ENCODE measurements at regions not wholly inside any gene's neighbourhood (a gene's known extent, or its start where the extent isn't known, plus 50 kb on each side); places are given as distances from the start of the nearest gene placed in this dataset.

DNA sequence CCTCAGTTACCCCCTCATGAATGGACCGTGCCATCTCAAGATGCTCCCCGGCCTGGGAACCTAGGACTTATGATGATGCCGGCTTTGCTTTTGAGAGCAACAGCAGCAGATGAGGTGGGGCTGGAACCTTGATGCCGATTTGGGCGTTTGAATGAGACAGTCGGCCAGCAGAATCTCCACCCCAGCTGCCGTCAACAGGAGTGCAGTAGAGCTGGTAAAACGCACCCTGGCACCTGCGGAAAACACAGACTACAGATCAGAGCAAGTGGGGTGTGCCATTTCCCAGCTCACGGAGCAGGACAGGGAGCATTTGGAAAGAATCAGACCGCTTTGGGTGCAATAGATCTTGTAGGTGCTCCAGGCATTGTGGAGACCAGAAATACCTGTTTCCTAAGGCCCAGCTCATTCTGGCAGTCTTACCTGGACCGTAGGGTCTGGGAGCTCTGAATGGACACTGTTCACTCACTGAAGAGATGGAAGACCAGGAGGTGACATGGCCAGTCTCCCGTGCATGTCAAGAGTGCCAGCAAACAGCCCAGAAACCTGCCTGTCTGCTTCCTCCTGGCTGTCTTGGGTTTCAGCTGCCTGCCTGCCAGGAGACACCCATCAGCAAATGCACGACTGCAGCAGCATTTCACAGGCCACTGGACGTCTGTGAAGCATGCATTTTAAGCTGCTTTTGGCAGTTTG, 317.7 kb upstream of the IRX4 start:
- TF ChIP-seq, protein P1, sequence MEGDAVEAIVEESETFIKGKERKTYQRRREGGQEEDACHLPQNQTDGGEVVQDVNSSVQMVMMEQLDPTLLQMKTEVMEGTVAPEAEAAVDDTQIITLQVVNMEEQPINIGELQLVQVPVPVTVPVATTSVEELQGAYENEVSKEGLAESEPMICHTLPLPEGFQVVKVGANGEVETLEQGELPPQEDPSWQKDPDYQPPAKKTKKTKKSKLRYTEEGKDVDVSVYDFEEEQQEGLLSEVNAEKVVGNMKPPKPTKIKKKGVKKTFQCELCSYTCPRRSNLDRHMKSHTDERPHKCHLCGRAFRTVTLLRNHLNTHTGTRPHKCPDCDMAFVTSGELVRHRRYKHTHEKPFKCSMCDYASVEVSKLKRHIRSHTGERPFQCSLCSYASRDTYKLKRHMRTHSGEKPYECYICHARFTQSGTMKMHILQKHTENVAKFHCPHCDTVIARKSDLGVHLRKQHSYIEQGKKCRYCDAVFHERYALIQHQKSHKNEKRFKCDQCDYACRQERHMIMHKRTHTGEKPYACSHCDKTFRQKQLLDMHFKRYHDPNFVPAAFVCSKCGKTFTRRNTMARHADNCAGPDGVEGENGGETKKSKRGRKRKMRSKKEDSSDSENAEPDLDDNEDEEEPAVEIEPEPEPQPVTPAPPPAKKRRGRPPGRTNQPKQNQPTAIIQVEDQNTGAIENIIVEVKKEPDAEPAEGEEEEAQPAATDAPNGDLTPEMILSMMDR (IDR thresholded peaks at IDR 0.05) = no peak
- DNase-seq (ENCODE audit: low spot score) = peak; percentile 36
- H3K4me3 ChIP-seq = no peak overlapping the region
- no peak overlapping the region for H3K27ac ChIP-seq

DNA sequence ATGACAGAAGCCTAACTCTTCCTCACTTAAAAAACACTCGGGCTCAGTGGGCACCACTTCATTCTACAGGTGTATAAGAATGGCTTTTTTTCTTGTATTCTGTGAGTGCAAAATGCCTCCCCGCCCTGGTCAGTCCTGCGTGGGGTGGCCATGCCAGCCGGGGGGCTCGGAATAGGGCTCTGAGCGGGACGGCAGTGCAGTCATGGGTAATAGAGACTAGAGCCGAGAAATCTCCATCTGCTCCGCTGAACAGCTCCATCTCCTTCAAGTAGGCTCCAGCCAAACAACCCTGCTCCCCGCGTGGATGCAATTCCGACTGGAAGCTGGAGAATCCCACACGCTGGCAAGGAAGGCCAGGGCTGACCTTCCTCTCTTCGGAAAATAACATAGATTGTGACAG, 317.0 kb upstream of the IRX4 start:
- no peak overlapping the region for H3K27ac ChIP-seq
- TF ChIP-seq, protein P1 (IDR thresholded peaks at IDR 0.05) = no peak
- DNase-seq (ENCODE audit: low spot score) = peak; percentile 38
- no peak overlapping the region for H3K4me3 ChIP-seq

DNA sequence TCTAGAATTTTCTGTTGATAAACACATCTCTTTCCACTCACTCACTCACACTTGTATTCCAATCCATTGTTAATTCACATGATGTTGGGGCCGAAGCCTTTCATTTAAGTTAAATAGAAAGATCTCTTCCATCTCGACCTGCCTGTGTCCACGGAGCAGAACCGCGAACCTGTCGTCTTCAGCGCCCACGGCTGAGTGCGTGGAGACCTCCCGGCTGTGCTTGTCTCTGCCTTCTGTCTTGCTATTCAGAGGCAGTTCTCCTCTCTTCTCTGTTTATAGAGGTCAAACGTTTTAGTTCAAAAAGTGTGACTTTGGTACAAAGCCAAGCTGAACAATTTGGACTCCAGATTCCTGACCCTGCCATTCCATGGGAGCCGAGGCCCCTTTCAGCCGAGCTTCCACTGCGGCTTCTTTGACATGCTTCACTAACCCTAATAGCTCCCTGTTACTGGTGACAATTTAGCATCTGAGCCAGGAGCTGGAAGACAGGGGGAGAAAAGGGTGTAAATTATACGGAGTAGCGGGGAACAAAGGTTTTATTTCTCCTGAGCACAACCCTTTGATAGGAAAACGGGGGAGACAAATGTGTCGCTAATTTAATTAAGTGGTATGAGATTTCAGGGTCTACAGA, 314.4 kb upstream of the IRX4 start:
- TF ChIP-seq, protein P1 (IDR thresholded peaks at IDR 0.05) = no peak
- H3K4me3 ChIP-seq = no peak overlapping the region
- DNase-seq (ENCODE audit: low spot score) = peak; percentile 38
- no peak overlapping the region for H3K27ac ChIP-seq

GRCh38 chr5:2196416-2196815, 313.7 kb upstream of the IRX4 start:
- DNase-seq (ENCODE audit: low spot score) = peak; percentile 41

GRCh38 chr5:2194949-2195348, 312.2 kb upstream of the IRX4 start:
- no peak for DNase-seq (ENCODE audit: low spot score)
- TF ChIP-seq, protein P1 (IDR thresholded peaks at IDR 0.05) = no peak
- H3K4me3 ChIP-seq = no peak overlapping the region
- H3K27ac ChIP-seq = no peak overlapping the region

More at GRCh38 chr5:2196416-2196815, 313.7 kb upstream of the IRX4 start:
- TF ChIP-seq, protein P1 (IDR thresholded peaks at IDR 0.05) = no peak
- H3K4me3 ChIP-seq = no peak overlapping the region
- H3K27ac ChIP-seq = no peak overlapping the region

DNA sequence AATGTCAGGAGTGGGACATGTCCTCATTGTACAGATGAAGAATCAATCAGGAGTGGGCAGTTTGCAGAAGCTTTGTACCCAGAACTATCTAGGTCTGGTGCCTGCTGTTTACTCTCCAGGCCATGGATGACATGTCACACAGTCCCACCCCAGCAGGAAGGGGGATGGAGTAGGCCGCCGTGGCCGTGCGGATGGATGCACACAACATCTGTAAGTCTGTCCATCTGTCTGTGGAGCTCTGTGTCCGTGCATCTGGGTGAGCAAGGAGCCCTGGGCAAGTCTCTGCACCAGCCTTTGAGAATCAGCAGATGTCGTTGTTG, 311.5 kb upstream of the IRX4 start:
- DNase-seq (ENCODE audit: low spot score) = peak; percentile 12
- TF ChIP-seq, protein P1 (IDR thresholded peaks at IDR 0.05) = no peak
- no peak overlapping the region for H3K4me3 ChIP-seq
- H3K27ac ChIP-seq = no peak overlapping the region
